Left kidney (tissue), 1 donor: ENCODE measurements at regions not wholly inside any gene's neighbourhood (a gene's known extent, or its start where the extent isn't known, plus 50 kb on each side); places are given as distances from the start of the nearest gene placed in this dataset.

Experiments
- DNase-seq: peaks from one replicate; pipeline ENCODE4 v3.0.0-alpha.2; 2013

GRCh38 chr11:11789735-11790369 lies 51.9 kb upstream of the USP47 start:
- DNase-seq, result no peak

- no peak for DNase-seq
Measured at GRCh38 chr11:11788063-11788710, 53.6 kb upstream of the USP47 start.

GRCh38 chr11:11787305-11788062 lies 54.3 kb upstream of the USP47 start:
- DNase-seq, result peak; percentile 69

- peak; percentile 41 for DNase-seq
Measured at GRCh38 chr11:11786771-11787170, 55.0 kb upstream of the USP47 start.

GRCh38 chr11:11786234-11786633 lies 55.5 kb upstream of the USP47 start:
- no peak for DNase-seq

- no peak for DNase-seq
Measured at GRCh38 chr11:11782532-11783110, 59.2 kb upstream of the USP47 start.

GRCh38 chr11:11780858-11781257 lies 60.9 kb upstream of the USP47 start:
- DNase-seq, result no peak

GRCh38 chr11:11779975-11780374 lies 61.8 kb upstream of the USP47 start:
- no peak for DNase-seq

GRCh38 chr11:11777897-11778296 lies 63.9 kb upstream of the USP47 start:
- DNase-seq, result no peak

GRCh38 chr11:11776714-11777113 lies 65.1 kb upstream of the USP47 start:
- no peak for DNase-seq

- DNase-seq, result no peak
Measured at GRCh38 chr11:11774928-11775327, 66.8 kb upstream of the USP47 start.

GRCh38 chr11:11772865-11773515 lies 68.8 kb upstream of the USP47 start:
- DNase-seq, result no peak

GRCh38 chr11:11770921-11771486 lies 70.8 kb upstream of the USP47 start:
- DNase-seq, result no peak

- no peak for DNase-seq
Measured at GRCh38 chr11:11770296-11770695, 71.5 kb upstream of the USP47 start.

GRCh38 chr11:11769782-11770181 lies 72.0 kb upstream of the USP47 start:
- DNase-seq, result no peak

GRCh38 chr11:11769362-11769761 lies 72.4 kb upstream of the USP47 start:
- DNase-seq, result no peak

GRCh38 chr11:11764423-11764803 lies 77.4 kb upstream of the USP47 start:
- DNase-seq, result no peak

GRCh38 chr11:11763796-11764422 lies 77.9 kb upstream of the USP47 start:
- no peak for DNase-seq

- no peak for DNase-seq
Measured at GRCh38 chr11:11760838-11761237, 80.9 kb upstream of the USP47 start.

GRCh38 chr11:11758603-11759196 lies 83.1 kb upstream of the USP47 start:
- DNase-seq, result no peak

GRCh38 chr11:11757909-11758308 lies 83.9 kb upstream of the USP47 start:
- DNase-seq, result no peak
